Spleen (tissue), 11 donors: ENCODE measurements at regions not wholly inside any gene's neighbourhood (a gene's known extent, or its start where the extent isn't known, plus 50 kb on each side); places are given as distances from the start of the nearest gene placed in this dataset.

Experiments used
- DNase-seq: peaks from one replicate; pipeline ENCODE4 v3.0.0-alpha.2; 2020
- H3K27ac ChIP-seq, 8 donors: fragments of 200-600 bp; sonication (generic) in 7 of 8; 1 replicate in 4 of 8; 2 replicates in 4 of 8; pipeline versions ENCODE4 v1.5.0 to v1.8.0; 2016 to 2021; ENCODE audit warnings: inconsistent platforms in 4 of 8, mild to moderate bottlenecking in 4 of 8, moderate library complexity in 1 of 8
- H3K27me3 ChIP-seq, 7 donors: fragments of 200-600 bp; sonication (generic) in 6 of 7; replicated peaks in 1 of 7; 1 replicate in 4 of 7; 2 replicates in 3 of 7; pipeline versions ENCODE4 v1.5.0 to v1.8.0; 2016 to 2021; ENCODE audit warnings: inconsistent platforms in 3 of 7, mild to moderate bottlenecking in 1 of 7
- H3K36me3 ChIP-seq, 6 donors: fragments of 200-600 bp; sonication (generic) in 5 of 6; 1 replicate in 4 of 6; 2 replicates in 2 of 6; pipeline versions ENCODE4 v1.5.0 to v1.8.0; 2016 to 2021; ENCODE audit warnings: inconsistent platforms in 2 of 6
- H3K4me1 ChIP-seq, 6 donors: fragments of 200-600 bp; sonication (generic) in 5 of 6; 1 replicate in 3 of 6; 2 replicates in 3 of 6; pipeline versions ENCODE4 v1.5.0 to v1.8.0; 2016 to 2021; ENCODE audit warnings: inconsistent platforms in 3 of 6
- H3K4me3 ChIP-seq, 8 donors: fragments of 200-600 bp; sonication (generic) in 7 of 8; 1 replicate in 4 of 8; 2 replicates in 4 of 8; pipeline versions ENCODE4 v1.5.0 to v1.8.0; 2016 to 2021; ENCODE audit warnings: inconsistent platforms in 4 of 8, mild to moderate bottlenecking in 4 of 8, moderate library complexity in 2 of 8
- H3K9me3 ChIP-seq, 8 donors: fragments of 200-600 bp; sonication (generic) in 7 of 8; 1 replicate in 4 of 8; 2 replicates in 4 of 8; pipeline versions ENCODE4 v1.5.0 to v1.8.0; 2016 to 2021; ENCODE audit warnings: inconsistent platforms in 4 of 8
- CTCF ChIP-seq, 11 experiments: fragments of 200-600 bp in 7 of 11; fragments of 450-650 bp in 4 of 11; sonication (generic) in 4 of 11; IDR thresholded peaks in 8 of 11; conservative IDR thresholded peaks in 3 of 11; 1 replicate in 7 of 11; 2 replicates in 4 of 11; pipeline versions ENCODE4 v1.4.0 to v1.8.0; 2016 to 2021; ENCODE audit warnings: antibody characterized with exemption in 11 of 11, inconsistent platforms in 4 of 11, mild to moderate bottlenecking in 1 of 11
- POLR2A ChIP-seq, 3 donors: fragments of 450-650 bp; IDR thresholded peaks; one replicate each; pipeline ENCODE4 v1.5.1; 2017; ENCODE audit warnings: antibody characterized with exemption in 3 of 3, mild to moderate bottlenecking in 1 of 3
- POLR2AphosphoS5 ChIP-seq, 3 donors: sonication (generic); formaldehyde crosslinking; IDR thresholded peaks; one replicate each; pipeline ENCODE4 v1.5.1; 2017; ENCODE audit warnings: antibody characterized with exemption in 3 of 3
- WGBS, 5 donors: extraction: QIAGEN DNeasy Blood & Tissue Kit in 3 of 5; methylation state at CpG; one replicate each; pipeline versions ENCODE4 v1.1.5 to v1.1.7; 2013 to 2018; 5-methylcytosine and 5-hydroxymethylcytosine counted together
- intact Hi-C: fragments of 100-400 bp; cut with DNase I; formaldehyde crosslinking; loops from one replicate; pipeline ENCODE4 v1.15.0; 2023; ENCODE audit warnings: low total_unique reads
- donor health status: healthy with polysubstance abuse.
- donor health status: DM: no; HTN: no; CAD: no; lungs with moderate emphysema.
- donor health status: DM: no; HTN: no; CAD: no.
- donor health status: Bipolar disorder and iron deficiency.
- donor health status: healthy.
- donor health status: DM: no; HTN: no; CAD: no.
- donor health status: DM: yes; HTN: yes; CAD: no.

GRCh38 chr7:114085592-114086501 lies 167.0 kb upstream of the PPP1R3A start:
- Histone ChIP-seq H3K4me1 (peaks cover 13 to 59% (median 52%) of the 10 kb centered on the region in 6 donors), H3K27ac (peak overlapping the region in 4 of 8 donors; percentile 49 to 69 (median 59)), H3K27me3 (peaks cover 7 to 92% (median 73%) of the 10 kb centered on the region in 7 donors), H3K36me3 (no peaks in the 10 kb centered on the region), H3K9me3 (no peaks in the 10 kb centered on the region), H3K4me3 (peak overlapping the region; percentile 40 to 78 (median 56))
- intact Hi-C loops, result no loop called here
- peak; percentile 76 for DNase-seq
- WGBS, 5 donors, result 1 to 2% (median 1%) methylated on average over 25 to 77 of the region's 77 CpGs
- TF ChIP-seq CTCF (IDR thresholded peaks at IDR 0.05 in 8 of 11, conservative IDR thresholded peaks at IDR 0.05 in 3 of 11) (no peak), POLR2AphosphoS5 (IDR thresholded peaks at IDR 0.05) (peak in 2 of 3 donors; percentile 18 to 70), POLR2A (IDR thresholded peaks at IDR 0.05) (no peak)

- WGBS, 5 donors, result 0 to 1% (median 1%) methylated on average over 18 of the region's 18 CpGs
- no peak for DNase-seq
- intact Hi-C loops, result no loop called here
- H3K9me3 ChIP-seq, result no peaks in the 10 kb centered on the region
- peak overlapping the region in 4 of 8 donors; percentile 49 to 69 (median 59) for H3K27ac ChIP-seq
- TF ChIP-seq POLR2A (IDR thresholded peaks at IDR 0.05) (no peak), CTCF (IDR thresholded peaks at IDR 0.05 in 8 of 11, conservative IDR thresholded peaks at IDR 0.05 in 3 of 11) (no peak), POLR2AphosphoS5 (IDR thresholded peaks at IDR 0.05) (no peak)
- H3K36me3 ChIP-seq, result no peaks in the 10 kb centered on the region
- peaks cover 7 to 97% (median 77%) of the 10 kb centered on the region in 7 donors for H3K27me3 ChIP-seq
- peak overlapping the region; percentile 40 to 78 (median 56) for H3K4me3 ChIP-seq
- peaks cover 13 to 59% (median 52%) of the 10 kb centered on the region in 6 donors for H3K4me1 ChIP-seq
Measured at GRCh38 chr7:114085313-114085591, 166.4 kb upstream of the PPP1R3A start.

GRCh38 chr7:114084472-114085312 lies 165.9 kb upstream of the PPP1R3A start:
- Histone ChIP-seq H3K4me3 (peak overlapping the region; percentile 40 to 78 (median 56)), H3K27me3 (peaks cover 7 to 97% (median 82%) of the 10 kb centered on the region in 7 donors), H3K27ac (peak overlapping the region in 4 of 8 donors; percentile 25 to 69 (median 58)), H3K9me3 (no peaks in the 10 kb centered on the region), H3K36me3 (no peaks in the 10 kb centered on the region), H3K4me1 (peaks cover 13 to 59% (median 52%) of the 10 kb centered on the region in 6 donors)
- DNase-seq, result peak; percentile 74
- TF ChIP-seq POLR2A (IDR thresholded peaks at IDR 0.05) (no peak), POLR2AphosphoS5 (IDR thresholded peaks at IDR 0.05) (peak in 2 of 3 donors; percentile 23), CTCF (IDR thresholded peaks at IDR 0.05 in 8 of 11, conservative IDR thresholded peaks at IDR 0.05 in 3 of 11) (no peak)
- intact Hi-C loops, result no loop called here
- WGBS, 5 donors, result 1 to 4% (median 1%) methylated on average over 41 to 64 of the region's 64 CpGs
